HEK293 (cell line): ENCODE measurements at regions not wholly inside any gene's neighbourhood (a gene's known extent, or its start where the extent isn't known, plus 50 kb on each side); places are given as distances from the start of the nearest gene placed in this dataset.

Source experiments
- CTCF ChIP-seq: fragments of 450-650 bp; formaldehyde crosslinking; IDR thresholded peaks from 2 replicates; pipeline ENCODE4 v1.5.1; 2016; ENCODE audit warnings: missing biosample characterization, missing genetic modification characterization
- MEIS1 ChIP-seq: sonication (generic); formaldehyde crosslinking; IDR thresholded peaks from 2 replicates; pipeline ENCODE4 v1.8.1; 2022; ENCODE audit warnings: missing genetic modification reagents, mild to moderate bottlenecking, borderline replicate concordance
- ZNF423 ChIP-seq: fragments of 450-650 bp; formaldehyde crosslinking; IDR thresholded peaks from 2 replicates; pipeline ENCODE4 v1.5.1; 2016; ENCODE audit warnings: missing biosample characterization, missing genetic modification characterization
- ZNF623 ChIP-seq: fragments of 450-650 bp; formaldehyde crosslinking; IDR thresholded peaks from 2 replicates; pipeline ENCODE4 v1.5.1; 2016; ENCODE audit warnings: missing biosample characterization, missing genetic modification characterization

- TF ChIP-seq ZNF623 (tag by site-specific recombination) (no peak), CTCF (no peak), ZNF423 (no peak), MEIS1 (no peak)
These were observed 112.1 kb upstream of the AGBL1 start for GRCh38 chr15:85967553-85967952.
